Hematopoietic multipotent progenitor cell (in vitro differentiated cells): ENCODE measurements at regions not wholly inside any gene's neighbourhood (a gene's known extent, or its start where the extent isn't known, plus 50 kb on each side); places are given as distances from the start of the nearest gene placed in this dataset.

Experiments used
- DNase-seq, 3 donors: peaks; one replicate each; pipeline ENCODE4 v3.0.0-alpha.2; 2011 to 2015; ENCODE audit warnings: low read depth in 2 of 3, low spot score in 2 of 3

DNA sequence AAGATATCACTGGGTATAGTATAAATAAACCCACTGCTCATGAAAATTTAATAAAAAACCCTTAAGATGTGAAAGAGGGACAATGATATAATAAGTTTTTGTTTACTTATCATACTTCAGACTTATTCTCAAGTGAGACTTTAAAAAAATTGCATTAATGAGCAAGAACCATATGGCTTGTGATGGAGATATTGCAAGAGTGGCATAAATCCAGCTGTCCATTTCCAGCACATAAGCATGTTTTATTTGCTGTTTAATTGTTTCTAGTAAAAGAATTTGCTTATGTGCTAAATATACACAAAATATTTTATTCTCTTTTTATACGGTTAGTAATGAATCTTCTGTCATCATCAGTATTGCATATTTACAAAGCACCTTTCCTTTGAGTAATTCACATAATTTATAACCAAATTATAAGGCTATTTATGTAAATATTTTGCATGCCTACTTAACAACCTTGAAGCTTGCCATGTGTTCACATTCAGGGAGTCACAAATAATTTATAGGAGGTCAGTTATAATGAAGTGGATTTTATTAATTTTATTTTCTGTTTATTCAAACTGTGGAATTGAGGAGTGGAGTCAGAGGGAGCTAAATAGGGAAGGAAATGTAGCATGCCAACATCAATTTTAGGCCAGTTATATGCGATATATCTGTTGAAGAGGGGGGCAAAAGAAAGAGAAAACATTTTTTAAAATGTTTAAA, 318.5 kb upstream of the CWC22 start:
- no peak for DNase-seq

GRCh38 chr2:180324182-180324581, 317.1 kb upstream of the CWC22 start:
- DNase-seq, result no peak

DNA sequence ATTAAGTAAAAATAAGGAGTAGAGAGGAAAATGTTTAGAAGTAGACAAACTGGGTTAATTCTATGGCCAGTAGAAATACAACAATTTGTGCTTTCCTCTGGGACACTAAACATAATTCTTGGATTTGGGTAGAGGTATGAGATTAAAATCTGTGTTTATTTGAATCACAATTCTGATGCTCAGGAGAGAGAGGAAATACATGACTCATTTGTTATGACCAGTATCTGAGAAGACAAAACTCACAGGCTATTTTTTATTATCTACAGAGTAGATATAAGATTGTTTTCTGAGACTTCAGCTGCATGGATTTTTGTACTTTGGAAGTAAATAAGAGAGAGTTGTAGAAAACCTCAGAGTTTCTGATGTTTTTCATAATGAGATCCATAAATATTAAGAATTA, 315.7 kb upstream of the CWC22 start:
- no peak for DNase-seq

DNA sequence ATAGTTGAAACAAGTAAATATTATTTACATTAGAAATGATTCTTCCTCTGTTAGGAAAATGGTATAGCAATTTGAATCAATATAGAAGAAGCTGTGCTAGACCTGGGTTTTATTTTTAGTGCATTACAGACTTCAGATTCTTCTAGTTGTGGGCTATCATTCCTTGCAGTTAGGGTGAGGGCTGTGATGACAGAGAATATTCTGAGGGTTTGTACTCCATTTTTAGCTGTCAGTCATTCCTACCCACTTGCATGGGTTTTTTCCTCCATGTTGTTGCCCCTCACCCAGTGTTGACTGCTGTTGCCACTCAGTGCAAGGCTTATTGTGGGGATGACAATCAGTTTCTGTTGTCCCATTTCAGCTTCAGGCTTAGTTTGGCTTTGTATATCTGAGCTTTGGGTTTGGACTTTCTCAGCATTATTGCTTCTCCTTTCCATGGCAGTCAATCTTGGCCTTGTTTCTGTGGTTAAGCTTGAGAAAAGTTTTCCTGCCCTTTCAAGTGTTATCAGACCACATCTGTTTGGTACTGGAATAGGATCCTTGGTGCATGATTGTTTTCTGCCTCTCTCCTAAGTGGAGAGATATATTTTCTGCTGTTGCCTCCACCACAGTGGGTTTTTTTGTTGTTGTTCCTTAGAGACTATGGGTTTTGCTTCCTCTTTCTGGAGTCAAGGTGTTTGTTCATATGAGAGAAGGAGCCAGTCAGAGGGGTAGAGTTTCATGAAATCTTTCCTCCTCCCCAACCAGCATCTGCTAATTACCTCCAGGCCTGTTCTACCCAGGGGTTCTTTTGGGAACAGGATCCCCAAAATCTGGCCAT, 312.7 kb upstream of the CWC22 start:
- DNase-seq, result no peak

DNA sequence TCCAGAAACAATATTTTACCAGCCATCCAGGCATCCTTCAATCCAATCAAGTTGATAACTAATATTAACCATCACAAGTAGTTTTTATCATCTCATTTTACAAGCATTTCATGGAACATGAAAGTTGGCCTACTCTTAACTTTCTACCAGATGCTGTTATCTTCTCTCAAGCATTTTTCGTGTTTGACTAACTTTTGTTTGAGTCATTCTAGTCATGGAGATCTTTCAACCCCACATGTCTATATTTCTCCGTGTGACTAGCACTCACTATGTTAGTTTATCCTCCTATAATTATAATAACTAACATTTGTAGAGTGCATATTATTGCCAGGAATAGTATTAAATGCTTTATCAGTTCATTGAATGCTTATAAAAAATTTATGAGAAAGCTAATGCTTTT, 307.0 kb upstream of the CWC22 start:
- no peak for DNase-seq

GRCh38 chr2:180312542-180312941, 305.4 kb upstream of the CWC22 start:
- DNase-seq, result no peak

GRCh38 chr2:180307096-180307495, 300.0 kb upstream of the CWC22 start:
- no peak for DNase-seq

- DNase-seq, result no peak
These were observed 299.2 kb upstream of the CWC22 start for GRCh38 chr2:180306346-180306745.

DNA sequence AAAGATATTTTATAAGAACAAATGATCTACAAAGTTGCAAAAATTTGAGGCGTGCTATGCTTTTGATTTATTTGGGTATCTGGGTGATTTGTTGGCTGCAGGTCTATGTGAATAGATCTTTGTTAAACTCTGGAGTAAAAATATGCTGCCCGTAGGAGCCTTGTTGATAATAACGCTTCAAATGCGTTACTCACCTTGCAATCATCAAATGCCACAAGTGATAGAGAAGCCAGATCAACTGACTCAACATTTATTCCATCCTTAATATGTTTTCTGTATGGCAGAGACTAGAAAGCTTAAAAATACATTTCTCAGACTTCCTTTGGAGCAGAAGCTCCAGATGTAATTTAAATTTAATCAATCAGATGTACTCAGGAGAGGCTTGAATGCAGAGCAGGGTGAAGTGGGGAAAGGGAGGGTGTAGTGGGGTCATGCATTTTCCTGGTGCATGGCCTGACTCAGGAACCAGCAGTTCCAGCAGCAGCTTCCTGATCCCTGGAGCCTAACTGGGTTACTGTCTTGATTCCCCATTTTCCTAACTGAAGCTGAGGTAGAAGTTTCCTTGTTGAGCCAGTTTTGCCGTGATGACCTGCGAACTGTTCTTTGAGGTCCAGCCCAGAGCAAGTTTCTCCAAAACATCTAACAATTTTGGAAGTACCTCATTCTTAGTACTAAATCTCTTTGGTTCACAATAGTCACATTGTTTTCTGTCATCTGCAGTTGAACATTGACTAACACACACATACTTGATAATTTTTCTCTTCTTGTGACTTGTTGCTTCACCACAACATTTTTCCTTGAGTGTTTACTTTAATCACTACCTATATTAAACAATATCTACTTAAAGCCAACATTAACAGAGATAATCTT, 284.7 kb upstream of the CWC22 start:
- no peak for DNase-seq

GRCh38 chr2:180291060-180291459, 284.0 kb upstream of the CWC22 start:
- no peak for DNase-seq

GRCh38 chr2:180289627-180290026, 282.5 kb upstream of the CWC22 start:
- DNase-seq, result no peak

- DNase-seq, result no peak
These were observed 272.5 kb upstream of the CWC22 start for GRCh38 chr2:180279581-180279980.

- DNase-seq, result no peak
These were observed 269.6 kb upstream of the CWC22 start for GRCh38 chr2:180276733-180277132.

- DNase-seq, result no peak
These were observed 260.9 kb upstream of the CWC22 start for GRCh38 chr2:180268006-180268405.

DNA sequence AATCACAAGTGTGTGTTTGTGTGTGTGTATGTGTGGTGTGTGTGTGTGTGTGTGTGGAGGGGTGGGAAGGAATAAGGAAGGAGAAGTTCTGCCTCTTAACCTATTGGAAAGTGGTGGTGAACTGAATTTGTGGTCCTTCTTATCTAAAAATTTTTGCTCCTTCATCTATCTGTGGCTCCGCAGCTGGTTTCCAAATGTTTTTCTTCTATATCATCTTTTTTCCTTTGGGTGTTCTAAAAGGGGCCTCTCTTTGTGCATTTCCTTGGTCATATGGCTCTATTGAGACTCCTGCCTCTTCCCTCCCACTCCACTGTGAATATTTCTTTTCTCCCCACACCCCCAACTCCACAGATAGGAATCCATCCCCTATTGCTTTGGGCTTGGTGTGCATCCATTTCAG, 254.9 kb upstream of the CWC22 start:
- no peak for DNase-seq

GRCh38 chr2:180258579-180258978, 251.5 kb upstream of the CWC22 start:
- DNase-seq, result no peak

DNA sequence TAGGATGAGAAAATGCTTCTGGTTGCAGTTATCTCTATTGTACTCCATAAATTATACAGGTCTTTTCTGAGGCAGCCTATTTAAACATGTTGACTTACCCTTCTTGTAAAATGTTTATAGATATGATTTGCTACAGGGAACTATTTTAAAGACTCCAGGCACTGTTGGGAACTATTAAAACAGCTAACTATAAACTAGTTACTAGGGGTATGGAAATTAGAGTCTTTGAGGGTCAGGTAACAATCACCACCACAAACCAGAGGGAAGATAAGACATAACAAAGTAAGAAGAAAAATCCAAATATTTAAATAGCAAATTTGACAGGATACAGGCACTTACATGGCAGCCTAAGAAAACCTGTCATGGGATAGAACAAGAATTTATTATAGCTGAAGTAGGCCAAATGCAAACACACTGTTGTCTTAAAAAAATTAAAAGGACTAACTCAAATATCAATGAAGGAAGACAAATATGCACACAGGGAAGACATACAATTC, 251.0 kb upstream of the CWC22 start:
- no peak for DNase-seq

GRCh38 chr2:180257247-180257646, 250.2 kb upstream of the CWC22 start:
- no peak for DNase-seq

- DNase-seq, result no peak
These were observed 248.9 kb upstream of the CWC22 start for GRCh38 chr2:180255981-180256380.

- no peak for DNase-seq
These were observed 247.8 kb upstream of the CWC22 start for GRCh38 chr2:180254872-180255271.

DNA sequence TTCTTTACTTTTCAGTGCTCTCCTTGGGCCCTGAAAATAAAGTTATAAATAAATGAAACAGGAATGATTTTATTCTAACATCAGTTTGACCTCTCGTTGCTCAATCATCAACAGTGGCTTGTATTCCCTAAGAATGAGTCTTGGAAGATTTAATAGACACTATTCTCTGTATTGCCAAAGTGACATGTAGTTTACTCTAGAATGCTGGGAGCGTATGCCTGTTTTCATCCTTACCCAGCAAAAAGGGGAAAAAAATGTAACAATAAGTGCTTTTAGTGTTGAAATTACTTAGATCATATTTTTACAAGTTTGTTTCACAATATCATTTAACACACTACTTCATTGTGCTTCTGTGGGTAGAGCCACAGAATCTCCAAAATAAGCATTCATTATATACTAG, 240.6 kb upstream of the CWC22 start:
- no peak for DNase-seq
